HL-60 (cell line): ENCODE measurements at regions not wholly inside any gene's neighbourhood (a gene's known extent, or its start where the extent isn't known, plus 50 kb on each side); places are given as distances from the start of the nearest gene placed in this dataset.

Experiments used
- GABPA ChIP-seq: IDR thresholded peaks from 2 replicates; pipeline ENCODE4 v1.6.1; 2012; ENCODE audit warnings: low read depth
- POLR2AphosphoS5 ChIP-seq: IDR thresholded peaks from 2 replicates; pipeline ENCODE4 v1.6.1; 2012; ENCODE audit warnings: low read depth
- TF ChIP-seq, protein P1 (sequence below): IDR thresholded peaks from one replicate; pipeline ENCODE4 v1.5.1; 2011; ENCODE audit warnings: low read length, control low read depth, inconsistent platforms; ENCODE audit not compliant: insufficient read depth
- TF ChIP-seq, protein P2 (sequence below): IDR thresholded peaks from 2 replicates; pipeline ENCODE4 v1.6.1; 2012; ENCODE audit warnings: low read depth; ENCODE audit not compliant: insufficient replicate concordance

DNA sequence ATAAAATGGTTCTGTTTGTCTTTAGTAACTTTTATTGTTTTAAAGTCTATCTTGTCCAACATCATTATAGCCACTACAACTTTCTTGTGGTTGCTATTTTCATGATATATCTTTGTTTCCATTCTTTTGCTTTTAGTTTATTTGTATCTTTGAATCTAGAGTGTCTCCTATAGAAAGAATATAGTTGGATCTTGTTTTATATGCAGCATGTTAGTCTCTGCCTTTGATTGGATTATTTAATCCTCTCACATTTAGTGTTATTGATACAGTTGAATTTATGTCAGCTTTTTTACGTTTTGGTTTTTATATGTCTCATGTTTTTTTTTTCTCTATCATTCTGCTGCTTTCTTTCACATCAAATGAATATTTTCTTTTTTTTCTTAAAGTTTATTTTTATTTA is 98.1 kb downstream of the VSIG4 start:
- TF ChIP-seq, protein P1, sequence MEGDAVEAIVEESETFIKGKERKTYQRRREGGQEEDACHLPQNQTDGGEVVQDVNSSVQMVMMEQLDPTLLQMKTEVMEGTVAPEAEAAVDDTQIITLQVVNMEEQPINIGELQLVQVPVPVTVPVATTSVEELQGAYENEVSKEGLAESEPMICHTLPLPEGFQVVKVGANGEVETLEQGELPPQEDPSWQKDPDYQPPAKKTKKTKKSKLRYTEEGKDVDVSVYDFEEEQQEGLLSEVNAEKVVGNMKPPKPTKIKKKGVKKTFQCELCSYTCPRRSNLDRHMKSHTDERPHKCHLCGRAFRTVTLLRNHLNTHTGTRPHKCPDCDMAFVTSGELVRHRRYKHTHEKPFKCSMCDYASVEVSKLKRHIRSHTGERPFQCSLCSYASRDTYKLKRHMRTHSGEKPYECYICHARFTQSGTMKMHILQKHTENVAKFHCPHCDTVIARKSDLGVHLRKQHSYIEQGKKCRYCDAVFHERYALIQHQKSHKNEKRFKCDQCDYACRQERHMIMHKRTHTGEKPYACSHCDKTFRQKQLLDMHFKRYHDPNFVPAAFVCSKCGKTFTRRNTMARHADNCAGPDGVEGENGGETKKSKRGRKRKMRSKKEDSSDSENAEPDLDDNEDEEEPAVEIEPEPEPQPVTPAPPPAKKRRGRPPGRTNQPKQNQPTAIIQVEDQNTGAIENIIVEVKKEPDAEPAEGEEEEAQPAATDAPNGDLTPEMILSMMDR: no peak
- TF ChIP-seq, protein P2, sequence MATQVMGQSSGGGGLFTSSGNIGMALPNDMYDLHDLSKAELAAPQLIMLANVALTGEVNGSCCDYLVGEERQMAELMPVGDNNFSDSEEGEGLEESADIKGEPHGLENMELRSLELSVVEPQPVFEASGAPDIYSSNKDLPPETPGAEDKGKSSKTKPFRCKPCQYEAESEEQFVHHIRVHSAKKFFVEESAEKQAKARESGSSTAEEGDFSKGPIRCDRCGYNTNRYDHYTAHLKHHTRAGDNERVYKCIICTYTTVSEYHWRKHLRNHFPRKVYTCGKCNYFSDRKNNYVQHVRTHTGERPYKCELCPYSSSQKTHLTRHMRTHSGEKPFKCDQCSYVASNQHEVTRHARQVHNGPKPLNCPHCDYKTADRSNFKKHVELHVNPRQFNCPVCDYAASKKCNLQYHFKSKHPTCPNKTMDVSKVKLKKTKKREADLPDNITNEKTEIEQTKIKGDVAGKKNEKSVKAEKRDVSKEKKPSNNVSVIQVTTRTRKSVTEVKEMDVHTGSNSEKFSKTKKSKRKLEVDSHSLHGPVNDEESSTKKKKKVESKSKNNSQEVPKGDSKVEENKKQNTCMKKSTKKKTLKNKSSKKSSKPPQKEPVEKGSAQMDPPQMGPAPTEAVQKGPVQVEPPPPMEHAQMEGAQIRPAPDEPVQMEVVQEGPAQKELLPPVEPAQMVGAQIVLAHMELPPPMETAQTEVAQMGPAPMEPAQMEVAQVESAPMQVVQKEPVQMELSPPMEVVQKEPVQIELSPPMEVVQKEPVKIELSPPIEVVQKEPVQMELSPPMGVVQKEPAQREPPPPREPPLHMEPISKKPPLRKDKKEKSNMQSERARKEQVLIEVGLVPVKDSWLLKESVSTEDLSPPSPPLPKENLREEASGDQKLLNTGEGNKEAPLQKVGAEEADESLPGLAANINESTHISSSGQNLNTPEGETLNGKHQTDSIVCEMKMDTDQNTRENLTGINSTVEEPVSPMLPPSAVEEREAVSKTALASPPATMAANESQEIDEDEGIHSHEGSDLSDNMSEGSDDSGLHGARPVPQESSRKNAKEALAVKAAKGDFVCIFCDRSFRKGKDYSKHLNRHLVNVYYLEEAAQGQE: no peak
- no peak for TF ChIP-seq POLR2AphosphoS5
- no peak for TF ChIP-seq GABPA
